H9 (cell line): ENCODE measurements at regions not wholly inside any gene's neighbourhood (a gene's known extent, or its start where the extent isn't known, plus 50 kb on each side); places are given as distances from the start of the nearest gene placed in this dataset.

Source experiments
- DNase-seq: peaks from one replicate; pipeline ENCODE4 v3.0.0-alpha.2; 2017
- H2AFZ ChIP-seq: one replicate; pipeline ENCODE4 v1.6.1; 2013; ENCODE audit warnings: mild to moderate bottlenecking, low read length, control low read depth, moderate library complexity
- H2AK5ac ChIP-seq: 2 replicates; pipeline ENCODE4 v1.6.1; 2013; ENCODE audit warnings: low read length, control low read depth, mixed read lengths; ENCODE audit not compliant: insufficient read length
- H2BK120ac ChIP-seq: one replicate; pipeline ENCODE4 v1.6.1; 2013; ENCODE audit warnings: low read depth, mild to moderate bottlenecking, low read length, control low read depth, inconsistent platforms; ENCODE audit not compliant: poor library complexity, severe bottlenecking
- H2BK12ac ChIP-seq: 2 replicates; pipeline ENCODE4 v1.6.1; 2013; ENCODE audit warnings: low read length, control low read depth, mixed read lengths, low read depth; ENCODE audit not compliant: insufficient read length
- H2BK15ac ChIP-seq: 2 replicates; pipeline ENCODE4 v1.6.1; 2013; ENCODE audit warnings: low read depth, low read length, control low read depth
- H2BK20ac ChIP-seq: one replicate; pipeline ENCODE4 v1.6.1; 2013; ENCODE audit warnings: low read depth, mild to moderate bottlenecking, low read length, control low read depth, inconsistent platforms; ENCODE audit not compliant: poor library complexity, severe bottlenecking
- H2BK5ac ChIP-seq: 2 replicates; pipeline ENCODE4 v1.6.1; 2013; ENCODE audit warnings: low read length, control low read depth, mixed read lengths; ENCODE audit not compliant: insufficient read length
- H3K14ac ChIP-seq: 2 replicates; pipeline ENCODE4 v1.6.1; 2013; ENCODE audit warnings: low read length, control low read depth; ENCODE audit not compliant: insufficient read depth
- H3K18ac ChIP-seq: 2 replicates; pipeline ENCODE4 v1.6.1; 2013; ENCODE audit warnings: low read depth, mild to moderate bottlenecking, mixed read lengths, low read length, control low read depth; ENCODE audit not compliant: insufficient read length
- H3K23ac ChIP-seq: 2 replicates; pipeline ENCODE4 v1.6.1; 2013; ENCODE audit warnings: low read length, control low read depth, mixed read lengths, low read depth; ENCODE audit not compliant: insufficient read length
- H3K23me2 ChIP-seq: 2 replicates; pipeline ENCODE4 v1.6.1; 2013; ENCODE audit warnings: low read depth, mild to moderate bottlenecking, mixed read lengths, low read length, control low read depth; ENCODE audit not compliant: insufficient read length, poor library complexity, severe bottlenecking
- H3K27ac ChIP-seq: 2 replicates; pipeline ENCODE4 v1.5.1; 2013; ENCODE audit warnings: low read length, control low read depth, mixed read lengths, low read depth; ENCODE audit not compliant: insufficient read length
- H3K27me3 ChIP-seq: 2 replicates; pipeline ENCODE4 v1.6.1; 2013; ENCODE audit warnings: low read length, control low read depth, inconsistent platforms; ENCODE audit not compliant: insufficient read depth
- H3K4ac ChIP-seq: 2 replicates; pipeline ENCODE4 v1.6.1; 2013; ENCODE audit warnings: low read depth, mild to moderate bottlenecking, control low read depth, inconsistent platforms, low read length, moderate library complexity
- H3K4me1 ChIP-seq: 2 replicates; pipeline ENCODE4 v1.6.1; 2013; ENCODE audit warnings: low read length, control low read depth, inconsistent platforms; ENCODE audit not compliant: insufficient read depth
- H3K4me2 ChIP-seq: 2 replicates; pipeline ENCODE4 v1.6.1; 2013; ENCODE audit warnings: low read length, control low read depth, mixed read lengths; ENCODE audit not compliant: insufficient read length, insufficient read depth
- H3K56ac ChIP-seq: 2 replicates; pipeline ENCODE4 v1.6.1; 2013; ENCODE audit warnings: low read depth, mild to moderate bottlenecking, mixed read lengths, low read length, control low read depth; ENCODE audit not compliant: insufficient read length
- H3K79me1 ChIP-seq: 2 replicates; pipeline ENCODE4 v1.6.1; 2013; ENCODE audit warnings: low read depth, mild to moderate bottlenecking, moderate library complexity, low read length, control low read depth, inconsistent platforms; ENCODE audit not compliant: insufficient read depth, poor library complexity, severe bottlenecking
- H3K79me2 ChIP-seq: 2 replicates; pipeline ENCODE4 v1.6.1; 2013; ENCODE audit warnings: low read length, control low read depth, inconsistent platforms; ENCODE audit not compliant: insufficient read depth
- H3K9ac ChIP-seq: 2 replicates; pipeline ENCODE4 v1.6.1; 2013; ENCODE audit warnings: low read length, control low read depth, mixed read lengths; ENCODE audit not compliant: insufficient read length; ENCODE audit errors: extremely low read depth
- H3K9me3 ChIP-seq: one replicate; pipeline ENCODE4 v1.6.1; 2013; ENCODE audit warnings: low read depth, low read length, inconsistent platforms; ENCODE audit not compliant: control insufficient read depth
- H3T11ph ChIP-seq: one replicate; pipeline ENCODE4 v1.6.1; 2013; ENCODE audit warnings: mild to moderate bottlenecking, low read length, control low read depth, inconsistent platforms
- H4K20me1 ChIP-seq: one replicate; pipeline ENCODE4 v1.6.1; 2013; ENCODE audit not compliant: control insufficient read depth, insufficient read length, insufficient read depth
- H4K5ac ChIP-seq: 2 replicates; pipeline ENCODE4 v1.6.1; 2013; ENCODE audit warnings: low read depth, mild to moderate bottlenecking, mixed read lengths, low read length, control low read depth; ENCODE audit not compliant: insufficient read length
- H4K8ac ChIP-seq: replicated peaks from 2 replicates; pipeline ENCODE4 v1.6.1; 2013; ENCODE audit warnings: low read length, control low read depth, mixed read lengths, low read depth; ENCODE audit not compliant: insufficient read length
- H4K91ac ChIP-seq: 2 replicates; pipeline ENCODE4 v1.6.1; 2013; ENCODE audit warnings: low read depth, mild to moderate bottlenecking, moderate library complexity, mixed read lengths, low read length, control low read depth; ENCODE audit not compliant: insufficient read length
- H3K27ac Mint-ChIP-seq, 3 experiments: 2 replicates in 2 of 3; 3 replicates in 1 of 3; pipeline ENCODE4 v1.8.0; 2020 to 2021; ENCODE audit warnings: mixed read lengths in 3 of 3, mild to moderate bottlenecking in 1 of 3, moderate library complexity in 1 of 3
- H3K27me3 Mint-ChIP-seq: 2 replicates; pipeline ENCODE4 v1.8.0; 2021; ENCODE audit warnings: low read depth, mild to moderate bottlenecking, moderate library complexity, mixed read lengths
- H3K36me3 Mint-ChIP-seq, 3 experiments: 2 replicates in 2 of 3; 3 replicates in 1 of 3; pipeline ENCODE4 v1.8.0; 2020 to 2021; ENCODE audit warnings: low read depth in 3 of 3, mixed read lengths in 3 of 3; ENCODE audit not compliant: insufficient read depth in 1 of 3
- H3K4me1 Mint-ChIP-seq, 2 experiments: 2 replicates each; pipeline ENCODE4 v1.8.0; 2020; ENCODE audit warnings: mixed read lengths in 2 of 2
- H3K4me3 Mint-ChIP-seq, 2 experiments: 2 replicates in 1 of 2; 3 replicates in 1 of 2; pipeline ENCODE4 v1.8.0; 2020 to 2021; ENCODE audit warnings: mild to moderate bottlenecking in 2 of 2, mixed read lengths in 2 of 2, moderate library complexity in 1 of 2
- H3K9me3 Mint-ChIP-seq, 2 experiments: 2 replicates in 1 of 2; 3 replicates in 1 of 2; pipeline ENCODE4 v1.8.0; 2020; ENCODE audit warnings: mild to moderate bottlenecking in 2 of 2, mixed read lengths in 2 of 2, moderate library complexity in 1 of 2
- WGBS: extraction: QIAGEN DNeasy Blood & Tissue Kit; methylation state at CpG from one replicate; pipeline ENCODE4 v1.1.7; 2013; ENCODE audit warnings: missing lambda C conversion rate, low lambda C conversion rate, mixed read lengths; ENCODE audit not compliant: insufficient read length; ENCODE audit errors: extremely low coverage; 5-methylcytosine and 5-hydroxymethylcytosine counted together
- TF ChIP-seq, protein P1 (sequence below): fragments of 200-600 bp; sonication (generic); conservative IDR thresholded peaks from 3 replicates; pipeline ENCODE4 v1.8.0; 2021; ENCODE audit warnings: antibody characterized with exemption, mild to moderate bottlenecking

- no peak overlapping the region for H3T11ph ChIP-seq
These were observed 373.0 kb upstream of the HTR2C start for GRCh38 chrX:114210879-114211278.

More at GRCh38 chrX:114210879-114211278, 373.0 kb upstream of the HTR2C start:
- no peak overlapping the region for H3K18ac ChIP-seq
- no peaks in the 10 kb centered on the region for H3K27me3 ChIP-seq
- no peak overlapping the region for H3K9ac ChIP-seq
- no peak overlapping the region for H4K8ac ChIP-seq
- no peak overlapping the region for H4K91ac ChIP-seq
- H3K9me3 ChIP-seq, result no peaks in the 10 kb centered on the region
- H2BK15ac ChIP-seq, result no peak overlapping the region
- H3K23ac ChIP-seq, result no peak overlapping the region
- Mint-ChIP-seq H3K36me3 (0 out of 7 replicates have a peak, but pooled peaks cover 0 to 2% (median 1%) of the 10 kb centered on the region in 3 experiments), H3K4me1 (no peaks in the 10 kb centered on the region), H3K9me3 (no peaks in the 10 kb centered on the region; a peak in 2 of 5 replicates), H3K27ac (no peak overlapping the region), H3K27me3 (no peaks in the 10 kb centered on the region), H3K4me3 (no peak overlapping the region)
- H4K5ac ChIP-seq, result no peak overlapping the region
- H3K4me1 ChIP-seq, result no peaks in the 10 kb centered on the region; the same call in 1 of the 2 replicates
- no peaks in the 10 kb centered on the region for H3K23me2 ChIP-seq
- no peak overlapping the region for H3K56ac ChIP-seq
- no peak overlapping the region for H2AFZ ChIP-seq
- no peak overlapping the region for H3K4ac ChIP-seq
- H3K4me2 ChIP-seq, result no peak overlapping the region
- H3K14ac ChIP-seq, result no peak overlapping the region
- TF ChIP-seq, protein P1, sequence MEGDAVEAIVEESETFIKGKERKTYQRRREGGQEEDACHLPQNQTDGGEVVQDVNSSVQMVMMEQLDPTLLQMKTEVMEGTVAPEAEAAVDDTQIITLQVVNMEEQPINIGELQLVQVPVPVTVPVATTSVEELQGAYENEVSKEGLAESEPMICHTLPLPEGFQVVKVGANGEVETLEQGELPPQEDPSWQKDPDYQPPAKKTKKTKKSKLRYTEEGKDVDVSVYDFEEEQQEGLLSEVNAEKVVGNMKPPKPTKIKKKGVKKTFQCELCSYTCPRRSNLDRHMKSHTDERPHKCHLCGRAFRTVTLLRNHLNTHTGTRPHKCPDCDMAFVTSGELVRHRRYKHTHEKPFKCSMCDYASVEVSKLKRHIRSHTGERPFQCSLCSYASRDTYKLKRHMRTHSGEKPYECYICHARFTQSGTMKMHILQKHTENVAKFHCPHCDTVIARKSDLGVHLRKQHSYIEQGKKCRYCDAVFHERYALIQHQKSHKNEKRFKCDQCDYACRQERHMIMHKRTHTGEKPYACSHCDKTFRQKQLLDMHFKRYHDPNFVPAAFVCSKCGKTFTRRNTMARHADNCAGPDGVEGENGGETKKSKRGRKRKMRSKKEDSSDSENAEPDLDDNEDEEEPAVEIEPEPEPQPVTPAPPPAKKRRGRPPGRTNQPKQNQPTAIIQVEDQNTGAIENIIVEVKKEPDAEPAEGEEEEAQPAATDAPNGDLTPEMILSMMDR, result no peak
- H2BK120ac ChIP-seq, result no peak overlapping the region
- H4K20me1 ChIP-seq, result no peaks in the 10 kb centered on the region
- no peak overlapping the region for H2BK5ac ChIP-seq
- no peak for DNase-seq
- H2BK12ac ChIP-seq, result no peak overlapping the region
- no peaks in the 10 kb centered on the region for H3K79me2 ChIP-seq
- no peaks in the 10 kb centered on the region for H3K79me1 ChIP-seq
- no peak overlapping the region for H3K27ac ChIP-seq
- no peak overlapping the region for H2AK5ac ChIP-seq
- no CpG with 5 or more reads among the region's 3 CpGs for WGBS
- H2BK20ac ChIP-seq, result no peak overlapping the region
